HT-29 (cell line): ENCODE measurements at regions not wholly inside any gene's neighbourhood (a gene's known extent, or its start where the extent isn't known, plus 50 kb on each side); places are given as distances from the start of the nearest gene placed in this dataset.
A peak's percentile ranks its signal among the peaks of the same experiment; 100 is the strongest.
"Not testable (repeated sequence)": the region's sequence is repeated elsewhere in the genome, so short reads cannot be mapped to it uniquely, and the experiment has no call there.

Experiments
- DNase-seq: peaks from one replicate; pipeline ENCODE4 v3.0.0-alpha.2; 2015; ENCODE audit warnings: low spot score

DNA sequence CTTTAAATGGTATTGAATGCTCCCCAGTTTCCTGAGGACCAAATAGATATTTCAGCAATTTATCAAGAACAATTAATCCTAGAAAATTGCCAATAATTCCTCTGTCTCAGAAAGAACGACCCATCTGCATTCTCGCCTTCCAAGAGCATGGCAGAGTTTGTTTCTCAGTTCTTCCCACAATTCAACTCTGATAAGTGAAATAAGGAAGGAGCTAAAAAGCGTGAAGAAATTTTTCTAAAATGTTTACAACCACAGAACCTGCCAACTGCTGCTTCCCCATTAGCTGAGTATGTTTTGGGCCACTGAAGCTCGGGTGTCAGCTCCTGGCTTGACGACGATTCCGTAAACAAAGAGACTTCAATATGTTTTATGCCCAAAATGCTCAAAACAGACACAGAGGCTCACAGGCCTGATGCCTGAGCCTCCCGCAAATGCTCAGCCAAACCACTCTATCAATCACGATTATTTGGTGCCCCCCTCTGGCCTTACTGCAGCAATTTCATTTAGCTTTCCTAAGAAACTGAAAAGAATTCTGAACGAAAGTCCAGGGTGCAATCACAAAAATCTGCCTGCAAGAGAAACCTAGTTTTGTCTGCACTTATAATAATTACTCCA, 259.2 kb upstream of the CCDC54 start:
- peak; percentile 65 for DNase-seq

DNA sequence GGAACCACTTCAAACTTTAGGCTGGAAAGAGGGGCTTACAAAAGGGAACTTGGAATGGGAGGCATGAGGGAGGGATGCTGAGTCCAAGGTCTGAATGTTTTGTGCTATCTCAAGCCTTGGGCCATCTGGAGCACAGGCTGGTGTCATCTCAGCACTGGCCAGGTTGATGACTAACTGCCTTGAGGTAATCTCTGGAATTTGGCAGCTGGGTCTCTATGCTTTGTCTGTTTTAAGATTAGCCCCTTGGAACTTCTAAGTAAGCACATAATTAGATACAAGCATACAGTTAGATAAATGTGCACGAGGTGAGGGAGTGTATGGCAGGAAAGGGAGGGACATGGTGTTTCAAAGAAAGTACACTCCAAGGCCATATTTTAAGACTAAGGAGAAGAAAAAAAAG, 252.4 kb upstream of the CCDC54 start:
- no peak for DNase-seq

DNA sequence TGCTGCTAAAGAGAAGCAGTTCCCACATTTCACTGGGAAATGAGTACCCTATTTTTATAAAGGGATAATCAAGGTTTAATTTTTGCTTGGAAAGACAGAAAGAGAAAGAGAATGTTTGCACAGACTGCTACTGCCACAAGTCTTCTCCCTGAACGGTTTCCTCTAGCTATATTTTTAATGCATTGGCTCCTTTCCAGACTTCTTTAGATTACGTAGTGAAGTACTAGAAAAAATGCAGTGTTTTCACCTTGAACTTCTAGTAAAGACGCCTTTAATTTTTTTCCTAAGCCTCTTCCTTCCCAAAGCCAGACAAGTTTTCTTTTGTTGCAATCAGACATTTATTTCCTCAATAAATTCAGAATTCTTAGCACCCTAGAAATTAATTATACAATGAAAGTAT, 248.3 kb upstream of the CCDC54 start:
- DNase-seq = no peak

DNA sequence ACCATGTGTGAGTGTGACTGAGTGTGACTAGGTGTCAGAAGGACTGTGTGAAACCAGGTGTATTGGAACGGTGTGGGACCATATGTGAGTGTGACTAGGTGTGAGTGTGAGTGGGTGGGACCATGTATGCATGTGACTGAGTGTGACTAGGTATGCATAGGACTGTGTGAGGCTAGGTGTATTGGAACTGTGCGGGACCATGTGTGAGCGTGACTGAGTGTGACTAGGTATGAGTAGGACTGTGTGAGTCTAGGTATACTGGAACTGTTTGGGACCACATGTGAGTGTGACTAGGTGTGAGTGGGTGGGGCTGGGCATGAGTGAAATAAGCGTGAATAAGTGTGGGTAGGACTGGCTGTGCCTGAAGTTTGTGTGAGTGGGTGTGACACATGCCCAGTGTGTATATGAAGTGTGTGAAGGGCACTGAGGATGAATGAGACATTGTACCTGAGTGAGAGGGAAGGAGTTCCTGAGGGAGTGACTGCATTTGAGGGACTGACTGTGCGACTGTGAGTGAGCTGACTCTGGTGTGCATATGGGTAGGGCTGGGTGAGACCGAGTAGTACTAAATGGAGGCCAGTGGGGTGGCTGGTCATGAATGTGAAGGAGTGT, 247.0 kb upstream of the CCDC54 start:
- DNase-seq = no peak

DNA sequence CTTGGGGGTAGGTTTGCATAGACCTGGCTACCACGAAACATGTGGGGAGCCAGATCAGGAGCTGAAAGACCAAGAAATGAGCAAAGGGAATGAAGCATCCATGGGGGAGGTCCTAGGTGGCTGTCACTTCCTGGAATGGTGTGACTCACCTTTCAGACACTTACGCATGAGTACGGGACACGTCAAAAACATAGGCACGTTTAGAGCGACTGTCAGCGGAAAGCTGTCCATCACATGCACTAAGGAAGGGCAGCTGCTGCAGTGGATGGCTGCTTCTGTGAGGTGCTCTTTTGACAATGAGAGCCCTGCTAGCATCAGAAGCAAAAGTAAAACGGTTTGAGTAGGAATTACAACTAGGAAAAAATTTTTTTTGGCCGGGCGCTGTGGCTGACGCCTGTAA, 244.6 kb upstream of the CCDC54 start:
- DNase-seq = no peak

DNA sequence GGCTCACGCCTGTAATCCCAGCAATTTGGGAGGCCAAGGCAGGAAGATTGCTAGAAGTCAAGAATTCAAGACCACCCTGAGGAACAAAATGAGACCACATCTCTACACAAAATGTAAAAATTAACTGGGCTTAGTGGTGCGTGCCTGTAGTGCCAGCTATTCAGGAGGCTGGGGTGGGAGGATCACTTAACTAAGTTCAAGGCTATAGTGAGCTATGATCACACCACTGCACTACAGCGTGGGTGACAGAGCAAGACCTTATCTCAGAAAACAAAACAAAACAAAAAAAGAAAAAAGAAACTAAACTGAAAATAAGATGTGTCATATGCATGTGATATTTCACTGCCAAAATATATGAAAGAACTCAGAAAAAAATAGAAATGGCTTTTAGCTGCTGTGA, 243.3 kb upstream of the CCDC54 start:
- no peak for DNase-seq

DNA sequence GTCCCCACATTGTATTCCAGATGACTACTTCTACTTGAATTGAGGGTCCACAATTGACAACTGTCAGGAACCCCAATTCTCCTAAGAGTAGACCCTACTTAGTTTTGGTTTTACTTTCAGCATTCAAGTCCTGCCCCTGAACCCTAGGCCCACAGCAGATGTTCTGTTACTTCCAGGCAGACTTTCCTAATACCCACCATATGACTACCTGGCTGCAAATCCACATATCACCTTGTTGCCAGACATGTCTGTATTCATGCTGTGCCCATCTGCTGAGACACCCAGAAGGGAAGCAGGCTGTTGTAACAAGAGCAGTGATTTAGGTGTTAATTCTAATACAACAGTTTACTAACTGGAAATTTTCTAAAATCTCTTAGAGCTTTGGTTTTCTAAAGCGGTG, 235.1 kb upstream of the CCDC54 start:
- DNase-seq = no peak

DNA sequence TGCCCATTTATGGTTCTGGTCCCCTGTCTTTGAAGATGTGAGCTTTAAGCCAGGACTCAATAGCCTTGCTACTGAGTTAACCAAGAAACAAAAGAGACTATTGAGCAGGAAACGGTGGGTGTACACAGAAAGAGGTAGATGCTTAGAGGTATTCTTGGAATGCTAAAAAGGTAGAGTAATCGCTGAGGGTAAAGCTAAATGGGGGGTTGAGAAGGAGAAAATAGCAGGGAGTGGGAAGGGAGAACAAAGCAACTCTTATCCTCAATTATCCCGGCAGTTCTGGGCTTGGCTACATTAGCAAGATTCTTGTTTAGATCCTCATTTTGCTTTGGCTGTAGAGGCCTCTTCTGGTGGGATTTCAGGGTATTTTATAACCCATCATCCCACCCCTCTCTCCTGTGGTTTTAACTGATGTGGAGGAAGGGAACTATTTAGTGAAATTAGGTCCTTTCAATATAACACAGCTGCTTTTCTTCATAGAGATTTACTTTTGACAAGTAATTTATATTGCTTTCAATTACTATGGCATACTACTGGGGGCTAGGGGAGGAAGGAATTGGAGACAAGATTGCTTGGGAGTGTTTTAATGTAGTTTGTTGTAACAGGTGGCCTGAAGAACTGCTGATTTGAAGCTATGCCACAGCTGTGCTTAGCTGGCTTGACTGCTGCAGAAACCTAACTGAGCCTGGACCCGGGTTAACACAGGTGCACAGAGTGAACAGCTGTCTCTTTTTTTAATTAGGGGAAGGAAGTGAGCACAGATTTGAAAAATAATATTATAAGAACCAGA, 234.3 kb upstream of the CCDC54 start:
- DNase-seq = no peak

DNA sequence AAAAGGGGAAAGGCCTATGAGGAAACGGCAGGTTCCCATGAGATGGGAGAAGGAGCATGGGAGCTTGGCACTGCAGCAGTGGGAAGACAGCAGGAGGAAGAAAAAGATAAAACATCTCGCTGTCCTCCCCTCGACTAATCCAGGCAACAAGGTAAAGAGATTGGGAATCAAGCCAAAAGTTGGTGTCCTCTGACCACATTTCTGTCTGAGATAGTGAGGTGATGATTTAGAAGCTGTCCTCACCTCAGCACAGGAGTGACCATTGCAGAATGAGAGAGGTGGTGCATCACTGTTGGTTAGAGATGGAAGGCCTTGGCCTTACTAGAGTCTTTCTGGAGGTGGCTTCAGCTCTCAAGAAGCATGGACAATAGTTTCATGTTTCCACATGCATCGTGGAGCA, 226.6 kb upstream of the CCDC54 start:
- no peak for DNase-seq

DNA sequence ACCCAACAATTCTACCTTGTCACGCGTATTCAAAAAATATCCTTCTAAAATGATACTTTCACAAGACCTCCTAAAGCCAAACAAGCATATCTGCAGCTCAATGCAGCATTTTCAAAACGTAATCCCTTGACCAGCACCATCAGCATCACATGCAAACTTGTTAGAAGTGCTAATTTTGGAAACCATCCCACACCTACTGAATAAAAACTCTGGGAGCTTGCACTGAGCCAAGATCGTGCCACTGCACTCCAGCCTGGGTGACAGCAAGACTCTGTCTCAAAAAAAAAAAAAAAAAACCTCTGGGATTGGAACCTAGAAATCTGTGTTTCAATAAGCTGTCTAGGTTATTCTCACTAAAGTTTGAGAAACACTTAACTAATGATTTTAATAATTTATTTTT, 223.3 kb upstream of the CCDC54 start:
- DNase-seq = no peak

DNA sequence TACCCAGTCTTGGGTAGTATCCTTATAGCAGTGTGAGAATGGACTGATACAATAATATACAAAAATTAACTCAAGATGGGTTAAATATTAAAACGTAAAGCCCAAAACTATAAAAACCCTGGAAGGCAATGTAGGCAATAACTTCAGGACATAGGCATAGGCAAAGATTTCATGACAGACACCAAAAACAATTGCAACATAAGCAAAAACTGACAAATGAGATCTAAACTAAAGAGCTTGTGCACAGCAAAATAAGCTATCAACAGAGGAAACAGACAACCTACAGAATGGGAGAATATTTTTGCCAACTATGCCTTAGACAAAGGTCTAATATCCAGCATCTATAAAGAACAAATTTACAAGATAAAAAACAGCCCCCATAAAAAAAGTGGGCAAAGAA, 204.8 kb upstream of the CCDC54 start:
- DNase-seq = no peak

DNA sequence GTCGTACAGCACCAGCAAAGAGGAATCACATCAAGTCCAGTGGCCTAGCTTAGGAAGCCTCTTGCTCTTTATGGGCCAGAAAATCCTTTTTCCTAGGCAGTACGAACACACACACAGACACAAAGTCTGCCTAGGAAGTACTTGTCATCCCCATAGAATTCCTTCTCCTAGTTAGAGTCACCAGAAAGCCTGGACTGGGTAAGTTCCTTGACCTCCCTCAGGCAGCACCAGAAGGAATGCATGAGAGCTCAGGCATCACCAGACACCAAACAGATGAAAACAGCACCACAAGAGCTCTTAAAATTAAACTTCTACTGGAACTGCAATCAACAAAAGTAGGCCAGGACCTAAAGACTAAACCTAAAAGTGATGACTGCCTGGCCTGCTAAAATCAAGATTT, 192.9 kb upstream of the CCDC54 start:
- no peak for DNase-seq

DNA sequence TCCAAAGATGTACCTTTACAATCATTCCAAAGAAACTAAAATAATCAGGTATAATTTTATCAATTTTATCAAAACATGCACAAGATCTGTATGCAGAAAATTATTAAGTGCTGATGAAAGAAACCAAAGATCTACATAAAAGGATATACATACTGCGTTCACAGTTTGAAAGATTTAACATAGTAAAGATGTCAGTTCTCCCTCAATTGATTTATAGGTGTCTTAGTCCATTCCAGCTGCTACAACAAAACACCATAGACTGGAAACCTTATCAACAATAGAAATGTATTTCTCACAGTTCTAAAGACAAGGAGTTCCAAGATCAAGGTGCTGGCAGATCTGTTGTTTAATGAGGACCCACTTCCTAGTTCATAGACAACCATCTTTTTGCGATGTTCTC, 189.0 kb upstream of the CCDC54 start:
- DNase-seq = no peak

DNA sequence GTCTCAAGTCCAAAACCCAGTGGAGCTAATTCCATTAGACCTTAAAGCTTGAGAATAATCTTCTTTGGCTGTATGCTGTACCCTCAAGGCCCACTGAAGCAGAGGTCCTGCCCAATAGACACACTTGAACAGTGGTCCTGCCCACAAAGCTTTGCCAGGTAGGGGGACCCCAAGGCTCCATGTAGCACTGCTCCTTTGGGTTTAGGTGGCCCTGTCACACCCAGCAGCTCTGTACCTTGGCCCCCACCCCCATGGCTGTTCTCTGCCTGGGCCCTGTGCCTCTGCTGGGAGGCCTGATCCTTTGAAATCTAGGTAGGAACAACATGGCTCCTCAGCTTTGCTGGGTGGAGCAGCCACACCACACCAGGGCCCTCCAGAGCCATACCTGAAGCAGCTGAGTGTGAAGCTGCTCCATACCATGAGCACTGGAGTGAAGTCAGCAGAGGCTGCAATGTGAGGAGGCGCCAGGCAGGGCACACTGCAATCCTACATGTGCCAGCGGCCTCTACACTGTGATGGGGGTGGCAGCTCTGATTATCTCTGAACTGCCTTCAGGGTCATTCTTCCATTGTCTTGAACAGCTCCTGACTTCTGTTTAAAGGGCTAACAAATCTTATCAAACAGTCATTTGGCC, 188.0 kb upstream of the CCDC54 start:
- DNase-seq = no peak

DNA sequence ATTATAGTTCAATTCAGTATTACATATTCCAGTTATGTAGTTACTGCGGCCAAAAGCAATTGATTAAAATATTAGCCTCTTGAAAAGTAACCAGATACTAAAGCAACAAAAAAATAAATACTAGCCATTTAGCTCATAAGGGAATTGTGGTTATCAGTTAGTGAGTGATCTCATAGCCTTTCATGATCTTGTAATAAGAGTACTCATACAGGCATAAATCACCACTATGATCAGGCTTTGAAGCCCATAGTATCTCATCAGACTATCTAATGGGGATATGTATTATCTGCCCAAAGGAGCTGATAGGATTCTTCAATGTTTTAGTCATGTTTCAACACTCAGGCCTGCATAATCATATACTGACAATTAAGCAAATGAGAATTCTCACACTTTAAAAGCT, 184.1 kb upstream of the CCDC54 start:
- no peak for DNase-seq

DNA sequence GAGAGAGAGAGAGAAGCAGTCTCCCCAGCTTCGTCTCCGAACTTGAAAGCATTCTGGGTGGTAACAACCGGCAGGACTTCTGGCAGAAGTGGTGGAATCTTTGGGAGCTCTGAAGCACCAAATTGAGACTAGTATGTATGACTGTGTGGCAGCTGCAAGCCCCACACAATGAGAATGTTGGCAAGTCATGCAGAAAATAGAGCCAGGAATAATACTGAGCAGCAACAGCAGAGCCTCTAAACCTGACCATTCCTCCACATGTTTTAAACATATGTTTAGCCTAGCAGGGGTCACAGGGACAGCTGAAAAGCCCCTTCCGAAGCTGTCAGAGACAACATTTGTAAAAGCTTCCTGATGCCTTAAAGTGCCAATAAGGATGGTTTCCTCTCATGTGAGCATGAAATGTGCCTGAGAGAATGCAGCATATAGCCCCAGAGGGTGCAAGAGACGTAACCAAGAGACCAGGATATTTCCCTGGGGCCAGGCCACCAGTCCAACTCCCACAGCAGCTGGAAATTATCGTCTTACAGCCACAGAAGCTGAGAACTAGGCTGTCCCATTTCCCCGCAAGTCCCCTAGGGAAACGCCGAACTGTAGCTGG, 178.6 kb upstream of the CCDC54 start:
- DNase-seq = no peak

DNA sequence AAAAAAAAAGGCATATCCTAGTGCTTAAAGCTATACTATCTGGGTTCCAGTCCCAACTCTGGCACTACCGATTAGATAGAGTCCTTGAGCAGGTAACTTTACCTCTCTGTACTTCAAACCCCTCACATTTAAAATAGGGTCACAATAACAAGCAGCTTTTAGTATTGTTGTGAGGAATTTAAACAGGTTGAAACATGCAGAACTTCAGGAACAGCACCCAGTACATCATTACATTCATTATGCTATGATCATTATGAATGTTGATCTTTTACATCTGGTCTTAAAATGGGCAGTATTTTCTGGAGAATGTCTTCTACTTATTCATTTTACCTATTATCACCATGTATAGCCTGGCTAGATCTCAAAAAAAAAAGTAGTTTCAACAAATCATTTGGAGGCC, 176.1 kb upstream of the CCDC54 start:
- no peak for DNase-seq

DNA sequence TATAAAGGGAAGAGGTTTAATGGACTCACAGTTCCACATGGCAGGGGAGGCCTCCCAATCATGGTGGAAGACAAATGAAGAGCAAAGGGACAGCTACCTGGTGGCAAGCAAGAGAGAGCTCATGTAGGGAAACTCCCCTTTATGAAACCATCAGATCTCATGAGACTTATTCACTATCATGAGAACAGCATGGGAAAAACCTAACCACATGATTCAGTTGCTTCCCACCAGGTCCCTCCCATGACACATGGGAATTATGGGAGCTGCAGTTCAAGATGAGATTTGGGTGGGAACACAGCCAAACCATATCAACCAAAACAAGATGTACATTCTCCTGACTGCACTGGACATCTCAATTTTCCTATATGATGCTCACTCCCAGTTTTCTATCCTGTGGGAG, 174.4 kb upstream of the CCDC54 start:
- DNase-seq = not testable (repeated sequence)

DNA sequence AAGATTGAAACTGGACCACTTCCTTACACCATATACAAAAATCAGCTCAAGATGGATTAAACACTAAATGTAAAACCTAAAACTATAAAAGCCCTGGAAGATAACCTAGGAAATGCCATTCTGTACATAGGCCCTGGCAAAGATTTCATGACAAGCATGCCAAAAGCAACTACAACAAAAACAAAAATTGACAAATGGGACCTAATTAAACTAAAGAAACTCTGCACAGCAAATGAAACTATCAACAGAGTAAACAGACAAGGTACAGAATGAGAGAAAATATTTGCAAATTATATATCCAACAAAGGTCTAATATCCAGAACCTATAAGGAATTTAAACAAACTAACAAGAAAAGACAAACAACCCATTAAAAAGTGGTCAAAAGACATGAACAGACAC, 173.1 kb upstream of the CCDC54 start:
- DNase-seq = no peak

DNA sequence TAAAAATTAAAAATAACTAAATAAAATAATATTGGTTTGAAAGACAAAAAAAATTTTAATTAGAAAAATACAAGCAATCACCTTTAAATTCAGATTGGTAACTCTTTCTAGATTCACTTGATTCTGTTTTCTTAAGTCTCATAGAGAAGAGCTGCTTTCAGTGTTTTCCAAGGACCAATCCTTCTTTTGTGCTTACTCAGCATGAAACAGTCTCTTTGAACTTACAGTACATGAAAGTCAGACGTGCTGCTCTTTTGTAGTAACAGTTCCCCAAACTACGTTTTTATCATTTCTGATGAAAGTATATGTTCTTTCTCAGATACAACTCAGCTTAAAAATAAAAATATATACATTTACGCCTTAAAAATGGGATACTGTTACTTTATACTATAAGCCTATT, 171.9 kb upstream of the CCDC54 start:
- no peak for DNase-seq

DNA sequence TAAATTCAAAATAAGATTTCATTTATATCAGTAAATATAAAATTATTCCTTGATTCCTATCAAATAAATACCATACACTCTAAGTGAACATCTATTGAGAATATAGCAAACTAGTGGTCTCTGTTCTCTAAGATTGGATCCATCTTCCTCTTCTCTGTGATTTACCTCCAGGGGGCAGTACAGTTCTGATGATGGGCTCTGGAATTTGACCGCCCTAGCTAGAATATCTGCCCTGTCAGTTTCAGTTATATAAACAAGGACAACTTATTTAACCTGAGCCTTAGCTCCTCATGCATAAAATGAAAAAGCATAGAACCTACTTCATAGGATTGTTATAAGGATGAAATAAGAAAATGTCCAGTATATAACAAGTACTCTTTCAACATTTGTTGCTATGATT, 171.1 kb upstream of the CCDC54 start:
- DNase-seq = peak; percentile 58

DNA sequence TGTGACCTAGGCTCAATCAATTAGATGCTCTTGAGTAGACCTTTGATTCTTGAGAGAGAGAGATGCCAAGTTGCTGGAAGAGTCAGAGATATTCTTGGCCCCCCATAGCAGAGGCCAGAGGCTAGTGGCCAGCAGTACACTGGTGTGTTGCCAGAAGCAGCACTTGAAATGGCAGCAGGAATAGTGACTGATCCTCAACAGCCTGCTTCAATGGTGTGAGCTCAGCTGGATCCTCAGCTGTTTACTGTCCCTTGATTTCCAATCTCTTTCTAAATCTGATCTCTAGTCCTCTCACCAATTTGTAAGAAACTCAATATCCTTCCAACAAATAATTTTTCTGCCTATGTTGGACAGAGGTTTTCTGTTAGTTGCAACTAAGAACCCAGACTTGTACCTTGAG, 170.3 kb upstream of the CCDC54 start:
- no peak for DNase-seq
